H9 (cell line): ENCODE measurements at regions not wholly inside any gene's neighbourhood (a gene's known extent, or its start where the extent isn't known, plus 50 kb on each side); places are given as distances from the start of the nearest gene placed in this dataset.
"Not testable (repeated sequence)": the region's sequence is repeated elsewhere in the genome, so short reads cannot be mapped to it uniquely, and the experiment has no call there.

Source experiments
- DNase-seq: peaks from one replicate; pipeline ENCODE4 v3.0.0-alpha.2; 2017
- H2AFZ ChIP-seq: one replicate; pipeline ENCODE4 v1.6.1; 2013; ENCODE audit warnings: mild to moderate bottlenecking, low read length, control low read depth, moderate library complexity
- H2AK5ac ChIP-seq: 2 replicates; pipeline ENCODE4 v1.6.1; 2013; ENCODE audit warnings: low read length, control low read depth, mixed read lengths; ENCODE audit not compliant: insufficient read length
- H2BK120ac ChIP-seq: one replicate; pipeline ENCODE4 v1.6.1; 2013; ENCODE audit warnings: low read depth, mild to moderate bottlenecking, low read length, control low read depth, inconsistent platforms; ENCODE audit not compliant: poor library complexity, severe bottlenecking
- H2BK12ac ChIP-seq: 2 replicates; pipeline ENCODE4 v1.6.1; 2013; ENCODE audit warnings: low read length, control low read depth, mixed read lengths, low read depth; ENCODE audit not compliant: insufficient read length
- H2BK15ac ChIP-seq: 2 replicates; pipeline ENCODE4 v1.6.1; 2013; ENCODE audit warnings: low read depth, low read length, control low read depth
- H2BK20ac ChIP-seq: one replicate; pipeline ENCODE4 v1.6.1; 2013; ENCODE audit warnings: low read depth, mild to moderate bottlenecking, low read length, control low read depth, inconsistent platforms; ENCODE audit not compliant: poor library complexity, severe bottlenecking
- H2BK5ac ChIP-seq: 2 replicates; pipeline ENCODE4 v1.6.1; 2013; ENCODE audit warnings: low read length, control low read depth, mixed read lengths; ENCODE audit not compliant: insufficient read length
- H3K14ac ChIP-seq: 2 replicates; pipeline ENCODE4 v1.6.1; 2013; ENCODE audit warnings: low read length, control low read depth; ENCODE audit not compliant: insufficient read depth
- H3K18ac ChIP-seq: 2 replicates; pipeline ENCODE4 v1.6.1; 2013; ENCODE audit warnings: low read depth, mild to moderate bottlenecking, mixed read lengths, low read length, control low read depth; ENCODE audit not compliant: insufficient read length
- H3K23ac ChIP-seq: 2 replicates; pipeline ENCODE4 v1.6.1; 2013; ENCODE audit warnings: low read length, control low read depth, mixed read lengths, low read depth; ENCODE audit not compliant: insufficient read length
- H3K23me2 ChIP-seq: 2 replicates; pipeline ENCODE4 v1.6.1; 2013; ENCODE audit warnings: low read depth, mild to moderate bottlenecking, mixed read lengths, low read length, control low read depth; ENCODE audit not compliant: insufficient read length, poor library complexity, severe bottlenecking
- H3K27ac ChIP-seq: 2 replicates; pipeline ENCODE4 v1.5.1; 2013; ENCODE audit warnings: low read length, control low read depth, mixed read lengths, low read depth; ENCODE audit not compliant: insufficient read length
- H3K27me3 ChIP-seq: 2 replicates; pipeline ENCODE4 v1.6.1; 2013; ENCODE audit warnings: low read length, control low read depth, inconsistent platforms; ENCODE audit not compliant: insufficient read depth
- H3K4ac ChIP-seq: 2 replicates; pipeline ENCODE4 v1.6.1; 2013; ENCODE audit warnings: low read depth, mild to moderate bottlenecking, control low read depth, inconsistent platforms, low read length, moderate library complexity
- H3K4me1 ChIP-seq: 2 replicates; pipeline ENCODE4 v1.6.1; 2013; ENCODE audit warnings: low read length, control low read depth, inconsistent platforms; ENCODE audit not compliant: insufficient read depth
- H3K4me2 ChIP-seq: 2 replicates; pipeline ENCODE4 v1.6.1; 2013; ENCODE audit warnings: low read length, control low read depth, mixed read lengths; ENCODE audit not compliant: insufficient read length, insufficient read depth
- H3K56ac ChIP-seq: 2 replicates; pipeline ENCODE4 v1.6.1; 2013; ENCODE audit warnings: low read depth, mild to moderate bottlenecking, mixed read lengths, low read length, control low read depth; ENCODE audit not compliant: insufficient read length
- H3K79me1 ChIP-seq: 2 replicates; pipeline ENCODE4 v1.6.1; 2013; ENCODE audit warnings: low read depth, mild to moderate bottlenecking, moderate library complexity, low read length, control low read depth, inconsistent platforms; ENCODE audit not compliant: insufficient read depth, poor library complexity, severe bottlenecking
- H3K79me2 ChIP-seq: 2 replicates; pipeline ENCODE4 v1.6.1; 2013; ENCODE audit warnings: low read length, control low read depth, inconsistent platforms; ENCODE audit not compliant: insufficient read depth
- H3K9ac ChIP-seq: 2 replicates; pipeline ENCODE4 v1.6.1; 2013; ENCODE audit warnings: low read length, control low read depth, mixed read lengths; ENCODE audit not compliant: insufficient read length; ENCODE audit errors: extremely low read depth
- H3K9me3 ChIP-seq: one replicate; pipeline ENCODE4 v1.6.1; 2013; ENCODE audit warnings: low read depth, low read length, inconsistent platforms; ENCODE audit not compliant: control insufficient read depth
- H3T11ph ChIP-seq: one replicate; pipeline ENCODE4 v1.6.1; 2013; ENCODE audit warnings: mild to moderate bottlenecking, low read length, control low read depth, inconsistent platforms
- H4K20me1 ChIP-seq: one replicate; pipeline ENCODE4 v1.6.1; 2013; ENCODE audit not compliant: control insufficient read depth, insufficient read length, insufficient read depth
- H4K5ac ChIP-seq: 2 replicates; pipeline ENCODE4 v1.6.1; 2013; ENCODE audit warnings: low read depth, mild to moderate bottlenecking, mixed read lengths, low read length, control low read depth; ENCODE audit not compliant: insufficient read length
- H4K8ac ChIP-seq: replicated peaks from 2 replicates; pipeline ENCODE4 v1.6.1; 2013; ENCODE audit warnings: low read length, control low read depth, mixed read lengths, low read depth; ENCODE audit not compliant: insufficient read length
- H4K91ac ChIP-seq: 2 replicates; pipeline ENCODE4 v1.6.1; 2013; ENCODE audit warnings: low read depth, mild to moderate bottlenecking, moderate library complexity, mixed read lengths, low read length, control low read depth; ENCODE audit not compliant: insufficient read length
- H3K27ac Mint-ChIP-seq, 3 experiments: 2 replicates in 2 of 3; 3 replicates in 1 of 3; pipeline ENCODE4 v1.8.0; 2020 to 2021; ENCODE audit warnings: mixed read lengths in 3 of 3, mild to moderate bottlenecking in 1 of 3, moderate library complexity in 1 of 3
- H3K27me3 Mint-ChIP-seq: 2 replicates; pipeline ENCODE4 v1.8.0; 2021; ENCODE audit warnings: low read depth, mild to moderate bottlenecking, moderate library complexity, mixed read lengths
- H3K36me3 Mint-ChIP-seq, 3 experiments: 2 replicates in 2 of 3; 3 replicates in 1 of 3; pipeline ENCODE4 v1.8.0; 2020 to 2021; ENCODE audit warnings: low read depth in 3 of 3, mixed read lengths in 3 of 3; ENCODE audit not compliant: insufficient read depth in 1 of 3
- H3K4me1 Mint-ChIP-seq, 2 experiments: 2 replicates each; pipeline ENCODE4 v1.8.0; 2020; ENCODE audit warnings: mixed read lengths in 2 of 2
- H3K4me3 Mint-ChIP-seq, 2 experiments: 2 replicates in 1 of 2; 3 replicates in 1 of 2; pipeline ENCODE4 v1.8.0; 2020 to 2021; ENCODE audit warnings: mild to moderate bottlenecking in 2 of 2, mixed read lengths in 2 of 2, moderate library complexity in 1 of 2
- H3K9me3 Mint-ChIP-seq, 2 experiments: 2 replicates in 1 of 2; 3 replicates in 1 of 2; pipeline ENCODE4 v1.8.0; 2020; ENCODE audit warnings: mild to moderate bottlenecking in 2 of 2, mixed read lengths in 2 of 2, moderate library complexity in 1 of 2
- WGBS: extraction: QIAGEN DNeasy Blood & Tissue Kit; methylation state at CpG from one replicate; pipeline ENCODE4 v1.1.7; 2013; ENCODE audit warnings: missing lambda C conversion rate, low lambda C conversion rate, mixed read lengths; ENCODE audit not compliant: insufficient read length; ENCODE audit errors: extremely low coverage; 5-methylcytosine and 5-hydroxymethylcytosine counted together

DNA sequence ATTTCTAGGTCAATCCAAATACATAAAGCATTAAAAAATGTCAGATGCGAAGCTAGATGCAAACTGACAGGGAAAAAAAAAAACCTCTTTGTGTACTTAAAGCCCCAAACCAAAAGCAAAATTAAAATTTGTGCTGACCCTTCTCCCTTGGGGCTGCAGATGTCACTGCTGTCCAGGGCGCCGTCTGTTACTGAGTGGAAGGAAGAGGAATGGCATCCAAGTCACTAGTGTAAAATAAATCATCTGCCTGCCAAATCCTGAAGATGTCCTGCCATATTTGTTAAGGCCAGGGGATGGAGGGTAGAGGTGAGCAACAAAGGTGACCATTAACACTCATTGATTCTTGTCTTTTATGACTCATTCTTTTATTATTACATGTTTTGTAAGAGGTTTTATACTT lies 233.2 kb upstream of the VKORC1L1 start:
- not testable (repeated sequence) for H3K56ac ChIP-seq, H3K4me3 Mint-ChIP-seq, H3K14ac ChIP-seq, H2BK120ac ChIP-seq, H3T11ph ChIP-seq, H3K4ac ChIP-seq, H3K27ac ChIP-seq, H3K9me3 ChIP-seq, H2BK5ac ChIP-seq, H3K27ac Mint-ChIP-seq, H3K9ac ChIP-seq, H4K5ac ChIP-seq, H2BK12ac ChIP-seq, H3K4me2 ChIP-seq, H2AFZ ChIP-seq, H3K79me2 ChIP-seq, H3K23me2 ChIP-seq, H4K91ac ChIP-seq, H3K18ac ChIP-seq, H3K79me1 ChIP-seq, H4K20me1 ChIP-seq, H2BK15ac ChIP-seq, H2BK20ac ChIP-seq, H2AK5ac ChIP-seq, H3K4me1 Mint-ChIP-seq, H3K23ac ChIP-seq, H3K36me3 Mint-ChIP-seq, H3K27me3 Mint-ChIP-seq, H3K9me3 Mint-ChIP-seq, DNase-seq, H3K27me3 ChIP-seq, H4K8ac ChIP-seq, H3K4me1 ChIP-seq
- WGBS, result no CpG with 5 or more reads among the region's 3 CpGs

DNA sequence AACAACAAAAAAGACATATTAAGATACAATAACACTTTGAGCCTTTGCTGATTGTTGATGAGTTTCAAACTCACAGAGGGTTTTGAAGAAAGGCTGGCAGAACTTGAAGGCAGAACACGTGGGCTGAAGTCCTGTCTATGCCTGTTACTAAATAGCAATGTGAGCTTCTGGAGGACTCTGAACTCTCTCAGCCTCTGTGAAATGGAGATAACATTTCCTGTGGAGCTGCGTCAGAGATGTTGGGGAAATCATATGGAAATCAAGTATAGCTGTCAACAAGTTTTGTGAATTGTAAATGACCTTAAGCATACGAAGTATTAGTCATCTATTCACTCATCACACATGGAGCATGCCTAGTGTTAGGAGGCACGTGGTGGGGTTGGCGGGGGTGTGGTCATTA lies 229.4 kb upstream of the VKORC1L1 start:
- H4K91ac ChIP-seq, H4K8ac ChIP-seq, H2BK15ac ChIP-seq, H3K14ac ChIP-seq, H3K27me3 ChIP-seq, H3K4me1 ChIP-seq, H3K4me3 Mint-ChIP-seq, H4K5ac ChIP-seq, H2BK120ac ChIP-seq, H3K9me3 Mint-ChIP-seq, H3K9ac ChIP-seq, H3K4me2 ChIP-seq, DNase-seq, H3T11ph ChIP-seq, H3K23me2 ChIP-seq, H3K23ac ChIP-seq, H3K27ac ChIP-seq, H2BK12ac ChIP-seq, H3K79me2 ChIP-seq, H2BK20ac ChIP-seq, H4K20me1 ChIP-seq, H3K4me1 Mint-ChIP-seq, H3K18ac ChIP-seq, H2BK5ac ChIP-seq, H3K27me3 Mint-ChIP-seq, H3K56ac ChIP-seq, H3K79me1 ChIP-seq, H3K4ac ChIP-seq, H2AFZ ChIP-seq, H3K27ac Mint-ChIP-seq, H3K36me3 Mint-ChIP-seq, H3K9me3 ChIP-seq, H2AK5ac ChIP-seq: not testable (repeated sequence)
- WGBS, result no CpG with 5 or more reads among the region's 5 CpGs
